HG02623 (cell line): ENCODE measurements at regions not wholly inside any gene's neighbourhood (a gene's known extent, or its start where the extent isn't known, plus 50 kb on each side); places are given as distances from the start of the nearest gene placed in this dataset.

Experiments
- ATAC-seq: cut with Tn5 transposase; IDR thresholded peaks from one replicate; pipeline ENCODE4 v1.9.1; 2021; ENCODE audit warnings: moderate library complexity; ENCODE audit not compliant: unreplicated experiment

GRCh38 chr5:125298746-125299379, 552.4 kb upstream of the ZNF608 start:
- ATAC-seq = no peak

- no peak for ATAC-seq
Measured at GRCh38 chr5:125301711-125302110, 555.3 kb upstream of the ZNF608 start.

- ATAC-seq = no peak
Measured at GRCh38 chr5:125302577-125302976, 556.1 kb upstream of the ZNF608 start.

GRCh38 chr5:125306741-125307140, 560.3 kb upstream of the ZNF608 start:
- ATAC-seq = no peak

- ATAC-seq = no peak
Measured at GRCh38 chr5:125310749-125311148, 564.3 kb upstream of the ZNF608 start.

- ATAC-seq = no peak
Measured at GRCh38 chr5:125311743-125312142, 565.3 kb upstream of the ZNF608 start.

- ATAC-seq = no peak
Measured at GRCh38 chr5:125313555-125313954, 567.1 kb upstream of the ZNF608 start.

- no peak for ATAC-seq
Measured at GRCh38 chr5:125315306-125315705, 568.9 kb upstream of the ZNF608 start.

- no peak for ATAC-seq
Measured at GRCh38 chr5:125316391-125316790, 570.0 kb upstream of the ZNF608 start.

- ATAC-seq = no peak
Measured at GRCh38 chr5:125316915-125317535, 570.6 kb upstream of the ZNF608 start.

- ATAC-seq = no peak
Measured at GRCh38 chr5:125317536-125317995, 571.1 kb upstream of the ZNF608 start.

- no peak for ATAC-seq
Measured at GRCh38 chr5:125321654-125322053, 575.2 kb upstream of the ZNF608 start.

GRCh38 chr5:125323613-125324012, 577.2 kb upstream of the ZNF608 start:
- no peak for ATAC-seq

GRCh38 chr5:125325488-125326149, 579.2 kb upstream of the ZNF608 start:
- no peak for ATAC-seq

- no peak for ATAC-seq
Measured at GRCh38 chr5:125326150-125326510, 579.7 kb upstream of the ZNF608 start.

- ATAC-seq = no peak
Measured at GRCh38 chr5:125327676-125328075, 581.2 kb upstream of the ZNF608 start.

- no peak for ATAC-seq
Measured at GRCh38 chr5:125331987-125332598, 585.7 kb upstream of the ZNF608 start.

GRCh38 chr5:125333416-125333815, 587.0 kb upstream of the ZNF608 start:
- no peak for ATAC-seq

- no peak for ATAC-seq
Measured at GRCh38 chr5:125336401-125336800, 590.0 kb upstream of the ZNF608 start.

- no peak for ATAC-seq
Measured at GRCh38 chr5:125337294-125337693, 590.9 kb upstream of the ZNF608 start.

- no peak for ATAC-seq
Measured at GRCh38 chr5:125338440-125339174, 592.2 kb upstream of the ZNF608 start.
